Calu3 (cell line): ENCODE measurements at regions not wholly inside any gene's neighbourhood (a gene's known extent, or its start where the extent isn't known, plus 50 kb on each side); places are given as distances from the start of the nearest gene placed in this dataset.

ENCODE experiments used
- BruUV-seq: library from RNA; stranded (reverse); fragments of 400-500 nt; replicated peaks from 2 replicates; lab custom pipeline; 2021; lab: Mats Ljungman, UMichigan
- CTCF ChIA-PET: fragments of 300-600 bp; sonication (Branson Sonifier 250); formaldehyde crosslinking; loops from one replicate; lab custom pipeline; 2022; ENCODE audit warnings: antibody characterized with exemption; lab: Charles Lee
- DNase-seq: peaks from one replicate; pipeline ENCODE4 v3.0.0; 2022
- H3K27ac Mint-ChIP-seq: one replicate; pipeline ENCODE4 v1.8.0; 2022; ENCODE audit warnings: mixed read lengths; ENCODE audit not compliant: unreplicated experiment
- H3K27me3 Mint-ChIP-seq: one replicate; pipeline ENCODE4 v1.8.0; 2022; ENCODE audit warnings: mixed read lengths; ENCODE audit not compliant: unreplicated experiment
- H3K36me3 Mint-ChIP-seq: one replicate; pipeline ENCODE4 v1.8.0; 2022; ENCODE audit warnings: mild to moderate bottlenecking, moderate library complexity, mixed read lengths; ENCODE audit not compliant: insufficient read depth, unreplicated experiment
- H3K4me1 Mint-ChIP-seq: one replicate; pipeline ENCODE4 v1.8.0; 2022; ENCODE audit warnings: mild to moderate bottlenecking, low read depth, mixed read lengths; ENCODE audit not compliant: unreplicated experiment
- H3K4me3 Mint-ChIP-seq: one replicate; pipeline ENCODE4 v1.8.0; 2022; ENCODE audit warnings: mild to moderate bottlenecking, low read depth, moderate library complexity, mixed read lengths; ENCODE audit not compliant: unreplicated experiment
- H3K9me3 Mint-ChIP-seq: one replicate; pipeline ENCODE4 v1.8.0; 2022; ENCODE audit warnings: low read depth, mixed read lengths; ENCODE audit not compliant: unreplicated experiment
- intact Hi-C: fragments of 100-400 bp; cut with micrococcal nuclease; formaldehyde crosslinking; loops from one replicate; pipeline ENCODE4 v1.10.0; 2022; ENCODE audit not compliant: unreplicated experiment
- TF ChIP-seq, protein P1 (sequence below): fragments of 200-600 bp; IDR thresholded peaks from one replicate; pipeline ENCODE4 v1.8.0; 2022; ENCODE audit warnings: antibody characterized with exemption; ENCODE audit not compliant: unreplicated experiment

DNA sequence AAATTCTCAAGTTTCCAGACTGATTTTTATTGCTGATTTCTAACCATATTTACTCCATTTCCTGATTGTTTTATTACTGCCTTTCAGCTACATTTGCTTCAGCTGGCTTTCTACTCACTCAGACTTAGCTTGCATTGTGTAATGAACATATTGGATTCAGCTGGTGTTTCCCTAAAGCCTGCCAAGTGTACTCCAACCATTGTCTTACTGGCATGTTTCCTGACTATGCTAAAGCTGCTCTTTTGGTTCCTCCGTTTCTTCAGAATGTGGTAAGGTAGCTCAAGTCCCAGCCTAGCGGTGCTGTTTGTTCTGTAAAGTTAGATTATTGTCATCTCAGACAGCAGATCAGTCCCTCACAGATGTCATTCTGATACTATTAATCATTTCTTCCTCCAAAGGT, 53.1 kb upstream of the GLRA2 start:
- H3K9me3 Mint-ChIP-seq = no peaks in the 10 kb centered on the region
- H3K4me1 Mint-ChIP-seq = no peaks in the 10 kb centered on the region
- CTCF ChIA-PET = no interaction called here
- H3K27me3 Mint-ChIP-seq = no peaks in the 10 kb centered on the region
- TF ChIP-seq, protein P1, sequence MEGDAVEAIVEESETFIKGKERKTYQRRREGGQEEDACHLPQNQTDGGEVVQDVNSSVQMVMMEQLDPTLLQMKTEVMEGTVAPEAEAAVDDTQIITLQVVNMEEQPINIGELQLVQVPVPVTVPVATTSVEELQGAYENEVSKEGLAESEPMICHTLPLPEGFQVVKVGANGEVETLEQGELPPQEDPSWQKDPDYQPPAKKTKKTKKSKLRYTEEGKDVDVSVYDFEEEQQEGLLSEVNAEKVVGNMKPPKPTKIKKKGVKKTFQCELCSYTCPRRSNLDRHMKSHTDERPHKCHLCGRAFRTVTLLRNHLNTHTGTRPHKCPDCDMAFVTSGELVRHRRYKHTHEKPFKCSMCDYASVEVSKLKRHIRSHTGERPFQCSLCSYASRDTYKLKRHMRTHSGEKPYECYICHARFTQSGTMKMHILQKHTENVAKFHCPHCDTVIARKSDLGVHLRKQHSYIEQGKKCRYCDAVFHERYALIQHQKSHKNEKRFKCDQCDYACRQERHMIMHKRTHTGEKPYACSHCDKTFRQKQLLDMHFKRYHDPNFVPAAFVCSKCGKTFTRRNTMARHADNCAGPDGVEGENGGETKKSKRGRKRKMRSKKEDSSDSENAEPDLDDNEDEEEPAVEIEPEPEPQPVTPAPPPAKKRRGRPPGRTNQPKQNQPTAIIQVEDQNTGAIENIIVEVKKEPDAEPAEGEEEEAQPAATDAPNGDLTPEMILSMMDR = no peak
- H3K36me3 Mint-ChIP-seq = no peaks in the 10 kb centered on the region
- BruUV-seq = no TSS peak
- no peak overlapping the region for H3K4me3 Mint-ChIP-seq
- no peak for DNase-seq
- no peak overlapping the region for H3K27ac Mint-ChIP-seq
- intact Hi-C loops = no loop called here

DNA sequence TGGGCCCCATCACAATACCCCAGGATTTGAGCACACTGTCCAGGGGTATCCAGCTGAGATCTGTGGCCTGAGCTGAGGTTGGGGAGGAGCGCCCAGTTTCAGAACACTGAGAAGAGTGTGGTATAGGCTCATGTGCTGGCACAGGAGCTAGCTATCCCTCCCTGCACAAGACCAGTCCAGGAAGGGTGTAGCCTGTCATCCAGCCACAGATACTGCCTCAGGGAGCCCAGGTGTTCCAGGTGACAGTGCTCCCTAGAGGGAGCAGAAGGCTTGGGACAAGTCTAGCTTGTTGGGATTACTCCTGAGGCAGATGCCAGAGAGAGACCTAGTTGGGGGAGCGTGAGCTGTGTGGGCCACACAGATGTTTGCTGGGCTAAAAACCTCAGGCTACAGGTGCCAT, 79.6 kb upstream of the GLRA2 start:
- BruUV-seq = no TSS peak
- CTCF ChIA-PET = no interaction called here
- intact Hi-C loops = no loop called here
- TF ChIP-seq, protein P1 = no peak
- no peak for DNase-seq
- H3K27ac Mint-ChIP-seq = no peak overlapping the region
- H3K4me3 Mint-ChIP-seq = no peak overlapping the region
- peaks cover 2% of the 10 kb centered on the region for H3K9me3 Mint-ChIP-seq
- no peaks in the 10 kb centered on the region for H3K36me3 Mint-ChIP-seq
- peaks cover 8% of the 10 kb centered on the region for H3K27me3 Mint-ChIP-seq
- H3K4me1 Mint-ChIP-seq = no peaks in the 10 kb centered on the region

DNA sequence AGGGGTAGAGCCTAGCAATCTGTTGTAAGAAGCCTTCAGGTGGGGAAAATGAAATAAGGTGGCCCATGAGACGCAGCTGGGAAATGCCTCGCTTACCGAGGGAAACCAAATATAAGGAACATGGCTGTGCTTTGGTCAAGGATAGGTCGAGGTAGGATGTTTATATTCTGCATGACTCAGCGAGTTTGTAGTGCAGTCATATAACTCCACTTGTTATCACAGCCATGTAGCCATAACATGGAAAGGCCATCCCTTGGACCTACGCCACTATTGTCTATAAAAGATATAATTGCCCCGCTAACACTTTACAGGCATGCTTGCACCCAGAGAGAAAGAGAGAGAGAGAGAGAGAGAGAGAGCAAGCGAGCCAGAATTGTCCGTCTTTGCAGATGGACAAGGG, 80.9 kb upstream of the GLRA2 start:
- BruUV-seq = no TSS peak
- Mint-ChIP-seq H3K9me3 (peaks cover 2% of the 10 kb centered on the region), H3K27ac (no peak overlapping the region), H3K4me3 (no peak overlapping the region), H3K36me3 (no peaks in the 10 kb centered on the region), H3K4me1 (no peaks in the 10 kb centered on the region), H3K27me3 (peaks cover 13% of the 10 kb centered on the region)
- CTCF ChIA-PET = no interaction called here
- intact Hi-C loops = no loop called here
- DNase-seq = no peak
- TF ChIP-seq, protein P1 = no peak

DNA sequence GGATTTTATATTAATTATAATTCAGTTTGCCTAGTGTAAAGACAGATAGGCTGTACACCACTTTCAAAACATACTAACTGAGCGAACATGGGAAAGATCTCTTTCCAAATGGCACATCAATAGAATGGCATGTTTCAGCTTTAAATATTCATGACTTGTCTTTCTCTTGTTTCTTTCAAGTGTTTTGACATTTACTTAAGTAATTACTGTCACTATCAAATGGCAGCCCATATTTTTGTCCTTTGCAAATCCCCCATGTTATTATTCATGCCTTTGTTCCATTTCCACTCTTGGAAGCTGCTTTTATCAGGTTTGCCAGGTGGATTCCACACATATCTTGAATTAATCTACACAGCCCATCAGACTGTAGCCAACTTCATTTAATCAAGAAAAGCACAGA, 89.2 kb upstream of the GLRA2 start:
- DNase-seq = no peak
- BruUV-seq = no TSS peak
- Mint-ChIP-seq H3K36me3 (no peaks in the 10 kb centered on the region), H3K27ac (no peak overlapping the region), H3K27me3 (peaks cover 13% of the 10 kb centered on the region), H3K4me1 (no peaks in the 10 kb centered on the region), H3K9me3 (no peaks in the 10 kb centered on the region), H3K4me3 (no peak overlapping the region)
- CTCF ChIA-PET = no interaction called here
- TF ChIP-seq, protein P1 = no peak
- intact Hi-C loops = no loop called here
